ENCODE measurements at regions not wholly inside any gene's neighbourhood (a gene's known extent, or its start where the extent isn't known, plus 50 kb on each side); places are given as distances from the start of the nearest gene placed in this dataset.
A peak's percentile ranks its signal among the peaks of the same experiment; 100 is the strongest.

DNA sequence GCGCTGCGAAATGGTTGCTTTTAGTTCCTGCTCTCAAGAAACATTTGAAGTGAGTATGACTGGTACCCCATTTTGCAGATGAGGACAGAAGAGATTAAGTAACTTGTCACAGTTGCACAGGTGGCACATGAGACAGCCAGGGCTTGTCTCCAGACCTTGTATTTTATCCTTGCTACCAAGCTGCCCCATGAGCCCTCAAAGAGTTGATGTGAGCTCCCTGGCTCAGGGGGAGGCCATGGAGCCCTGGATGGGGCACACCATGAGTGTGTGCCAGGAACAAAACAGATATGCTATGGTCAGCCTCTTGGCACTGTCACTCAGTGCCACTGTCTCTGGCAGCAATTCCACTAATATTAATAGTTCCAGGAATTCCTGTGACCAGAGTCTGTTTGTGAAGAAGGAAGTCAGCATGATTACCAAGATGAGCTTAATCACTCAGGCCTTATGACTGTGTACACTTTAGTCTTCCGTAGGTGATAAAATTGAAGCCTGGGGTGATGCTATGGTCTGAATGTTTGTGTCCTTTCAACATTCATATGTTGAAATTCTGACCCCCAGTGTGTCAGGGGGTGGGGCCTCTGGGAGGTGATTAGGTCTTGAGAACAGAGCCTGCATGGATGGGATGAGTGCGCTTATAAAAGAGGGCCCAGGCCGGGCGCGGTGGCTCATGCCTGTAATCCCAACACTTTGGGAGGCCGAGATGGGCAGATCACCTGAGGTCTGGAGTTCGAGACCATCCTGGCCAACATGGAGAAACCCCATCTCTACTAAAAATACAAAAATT lies 806.8 kb downstream of the AACS start:
- DNase-seq (ENCODE audit: low read depth) = no peak

DNA sequence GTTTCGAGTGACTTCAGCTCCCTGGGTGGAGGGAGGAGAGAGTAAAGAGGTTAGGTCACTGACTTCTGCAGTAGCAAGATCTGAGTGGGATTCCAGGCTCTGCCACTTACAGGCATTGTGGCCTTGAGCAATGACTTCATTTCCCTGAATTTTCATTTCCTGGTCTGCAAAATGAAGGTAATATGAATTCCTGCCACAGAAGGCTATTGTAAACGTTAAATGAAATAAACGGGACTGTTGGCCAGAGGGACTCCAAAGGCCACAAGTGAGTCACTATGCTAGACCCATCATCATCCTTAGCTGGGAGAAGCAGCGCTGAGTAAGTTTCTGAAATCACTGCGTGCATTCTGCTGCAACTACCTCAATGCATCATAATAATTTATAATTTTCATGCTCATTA lies 807.8 kb downstream of the AACS start:
- peak; percentile 37 for DNase-seq (ENCODE audit: low read depth)

DNA sequence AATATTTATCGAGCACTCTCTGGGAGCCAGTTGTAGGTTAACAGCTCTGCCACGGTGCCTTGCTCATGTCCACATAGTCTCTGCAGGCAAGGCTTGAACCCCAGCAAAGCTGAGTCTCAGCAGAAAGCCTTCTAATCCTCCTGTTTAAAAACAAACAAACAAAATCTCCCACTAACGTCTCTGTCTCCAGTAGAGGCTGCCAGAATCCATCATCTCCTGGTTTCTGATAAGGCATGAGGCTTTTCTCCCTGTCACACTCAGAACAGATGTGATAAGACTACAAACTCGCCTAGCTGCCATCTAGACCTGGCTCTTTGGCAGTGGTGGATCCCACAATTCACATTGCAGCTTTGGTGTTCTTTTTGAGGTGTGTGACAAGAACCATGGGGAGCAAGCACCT lies 813.2 kb downstream of the AACS start:
- DNase-seq (ENCODE audit: low read depth) = no peak

- no peak for DNase-seq (ENCODE audit: low read depth)
Observed at GRCh38 chr12:125882141-125882540, 816.9 kb downstream of the AACS start.

DNA sequence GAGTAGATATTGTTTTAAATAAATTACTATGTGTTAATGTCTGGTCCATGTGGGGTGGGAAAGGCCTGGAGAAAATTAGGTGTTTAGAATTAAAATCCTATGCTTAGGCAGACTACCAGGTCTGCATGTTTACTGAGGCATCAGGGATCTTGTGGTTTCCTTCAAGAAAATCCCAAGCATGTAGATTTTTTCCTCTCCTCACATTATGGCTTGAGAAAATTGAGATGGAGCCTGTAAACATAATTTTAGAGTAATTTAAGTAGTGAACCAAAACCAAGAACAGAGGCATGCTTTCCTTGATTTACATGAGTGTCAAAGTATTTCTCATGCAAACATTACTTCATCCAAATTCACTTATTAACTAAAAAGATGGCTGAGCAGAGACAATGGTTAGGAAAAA lies 823.7 kb downstream of the AACS start:
- no peak for DNase-seq (ENCODE audit: low read depth)

GRCh38 chr12:125889742-125890141 lies 824.5 kb downstream of the AACS start:
- no peak for DNase-seq (ENCODE audit: low read depth)

- no peak for DNase-seq (ENCODE audit: low read depth)
Observed at GRCh38 chr12:125890366-125890905, 825.2 kb downstream of the AACS start.

GRCh38 chr12:125890971-125891370 lies 825.7 kb downstream of the AACS start:
- peak; percentile 10 for DNase-seq (ENCODE audit: low read depth)

DNA sequence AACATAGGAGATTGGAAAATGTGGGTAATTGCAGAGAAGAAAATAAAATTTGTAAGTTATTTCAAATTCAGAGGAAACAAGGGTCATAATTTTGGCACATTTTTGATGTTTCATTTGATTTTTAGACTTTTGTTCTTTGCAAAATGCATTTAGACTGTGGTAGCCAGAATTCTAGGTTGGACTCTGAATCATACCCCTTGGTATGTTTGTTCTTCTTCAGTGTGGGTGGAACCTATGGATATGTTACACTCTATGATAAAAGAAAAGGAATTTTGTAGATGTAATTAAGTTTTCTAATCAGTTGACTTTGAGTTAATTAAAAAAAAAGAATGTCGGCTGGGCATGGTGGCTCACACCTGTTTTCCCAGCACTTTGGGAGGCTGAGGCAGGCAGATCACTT lies 827.0 kb downstream of the AACS start:
- DNase-seq (ENCODE audit: low read depth) = no peak

DNA sequence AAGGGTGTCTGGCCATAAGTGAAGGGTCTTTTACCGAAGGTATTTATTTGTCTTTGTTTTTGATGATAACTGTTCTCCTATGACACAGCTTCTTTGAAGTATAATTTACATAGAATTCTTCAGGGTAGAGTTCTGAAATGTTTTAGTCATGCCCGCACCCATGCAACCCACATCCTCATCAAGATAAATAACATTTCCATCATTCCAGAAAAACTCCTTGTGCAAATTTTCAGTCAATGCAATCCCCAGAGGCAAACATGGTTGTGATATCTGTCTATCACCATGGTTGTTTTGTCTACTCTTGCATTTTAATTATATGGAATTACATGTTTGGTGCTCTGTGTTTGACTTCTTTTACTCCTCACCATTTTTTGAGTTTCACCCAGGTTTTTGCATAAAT lies 837.8 kb downstream of the AACS start:
- DNase-seq (ENCODE audit: low read depth) = no peak

- no peak for DNase-seq (ENCODE audit: low read depth)
Observed at GRCh38 chr12:125907351-125907750, 842.1 kb downstream of the AACS start.

GRCh38 chr12:125919856-125920470 lies 854.7 kb downstream of the AACS start:
- DNase-seq (ENCODE audit: low read depth) = no peak

GRCh38 chr12:125922330-125922729 lies 857.1 kb downstream of the AACS start:
- DNase-seq (ENCODE audit: low read depth) = no peak

DNA sequence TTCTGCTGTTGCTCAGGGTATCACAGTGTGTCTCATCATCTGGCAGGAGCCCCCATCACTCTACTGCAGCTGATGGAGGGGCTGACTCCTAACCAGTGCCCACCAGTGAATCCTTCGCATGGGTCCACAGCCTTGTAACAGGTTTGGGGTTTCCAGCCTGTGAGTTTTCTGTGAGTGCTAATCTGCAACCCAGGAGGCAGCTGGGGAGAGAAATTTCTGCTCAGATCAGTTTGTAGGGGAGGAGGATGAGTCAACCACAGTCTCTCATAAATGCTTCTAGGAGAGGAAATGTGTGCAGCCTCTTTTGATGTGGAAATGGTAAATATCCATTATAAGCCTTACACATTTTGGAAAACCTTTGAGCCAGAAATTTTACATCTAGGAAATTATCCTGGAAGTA lies 871.3 kb downstream of the AACS start:
- no peak for DNase-seq (ENCODE audit: low read depth)

GRCh38 chr12:125944446-125944845 lies 879.2 kb downstream of the AACS start:
- peak; percentile 27 for DNase-seq (ENCODE audit: low read depth)

- no peak for DNase-seq (ENCODE audit: low read depth)
Observed at GRCh38 chr12:125949471-125949870, 884.2 kb downstream of the AACS start.

GRCh38 chr12:125954362-125954761 lies 889.1 kb downstream of the AACS start:
- DNase-seq (ENCODE audit: low read depth) = no peak

DNA sequence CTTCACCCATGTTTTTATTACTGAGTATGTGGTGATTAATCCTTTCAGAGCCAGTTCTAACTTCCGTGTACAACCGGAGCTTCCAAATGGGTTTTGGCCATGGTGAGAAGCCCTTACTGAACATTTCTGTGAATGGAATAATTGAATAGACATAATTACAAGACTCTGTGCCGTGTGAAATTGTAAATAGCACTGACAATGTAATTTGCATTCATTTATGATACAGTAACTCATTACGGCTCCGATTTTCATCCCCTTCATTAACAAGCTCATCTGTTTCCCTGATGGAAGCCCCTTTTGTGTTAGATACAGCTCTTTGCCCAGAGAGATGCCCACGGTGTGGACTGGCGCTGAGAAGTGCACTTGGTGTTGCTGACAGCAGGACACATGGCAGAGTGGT lies 891.0 kb downstream of the AACS start:
- DNase-seq (ENCODE audit: low read depth) = no peak

GRCh38 chr12:125966641-125967040 lies 901.4 kb downstream of the AACS start:
- no peak for DNase-seq (ENCODE audit: low read depth)

- no peak for DNase-seq (ENCODE audit: low read depth)
Observed at GRCh38 chr12:125968413-125968812, 903.2 kb downstream of the AACS start.

DNA sequence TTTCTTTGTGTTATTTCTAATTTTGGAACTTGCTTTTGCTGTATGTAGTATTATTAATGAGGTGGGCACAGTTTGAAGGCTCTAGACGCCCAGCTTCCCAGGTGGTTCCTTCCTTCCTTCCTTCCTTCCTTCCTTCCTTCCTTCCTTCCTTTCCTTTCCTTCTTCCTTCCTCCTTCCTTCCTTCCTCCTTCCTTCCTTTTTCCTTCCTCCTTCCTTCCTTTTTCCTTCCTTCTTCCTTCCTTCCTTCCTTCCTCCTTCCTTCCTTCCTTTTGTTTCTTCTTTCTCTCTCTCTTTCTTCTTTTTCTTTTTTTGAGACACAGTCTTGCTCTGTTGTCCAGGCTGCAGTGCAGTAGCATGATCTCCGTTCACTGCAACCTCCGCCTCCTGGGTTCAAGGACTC lies 906.7 kb downstream of the AACS start:
- DNase-seq (ENCODE audit: low read depth) = no peak

- no peak for DNase-seq (ENCODE audit: low read depth)
Observed at GRCh38 chr12:125978286-125978685, 913.1 kb downstream of the AACS start.

All from HT1080 (cell line).